ENCODE measurements at regions not wholly inside any gene's neighbourhood (a gene's known extent, or its start where the extent isn't known, plus 50 kb on each side); places are given as distances from the start of the nearest gene placed in this dataset.
"Not testable (repeated sequence)": the region's sequence is repeated elsewhere in the genome, so short reads cannot be mapped to it uniquely, and the experiment has no call there.

GRCh38 chr9:135412315-135413085 lies 67.1 kb upstream of the PPP1R26 start:
- H3K9me3 Mint-ChIP-seq; H3K4me1 Mint-ChIP-seq (ENCODE audit: low read depth); H3K27ac Mint-ChIP-seq; H3K27me3 Mint-ChIP-seq (ENCODE audit: low read depth); H3K4me3 Mint-ChIP-seq; H3K36me3 Mint-ChIP-seq (ENCODE audit: low read depth): not testable (repeated sequence)
- DNase-seq (ENCODE audit: low spot score): peak; percentile 62

- H3K27ac Mint-ChIP-seq: no peak overlapping the region
- H3K4me3 Mint-ChIP-seq: no peak overlapping the region
- no peaks in the 10 kb centered on the region for H3K36me3 Mint-ChIP-seq (ENCODE audit: low read depth)
- DNase-seq (ENCODE audit: low spot score): no peak
- H3K27me3 Mint-ChIP-seq (ENCODE audit: low read depth): no peaks in the 10 kb centered on the region
- H3K9me3 Mint-ChIP-seq: no peaks in the 10 kb centered on the region
- H3K4me1 Mint-ChIP-seq (ENCODE audit: low read depth): peaks cover 2% of the 10 kb centered on the region
Measured at GRCh38 chr9:135413086-135413375, 66.6 kb upstream of the PPP1R26 start.

- Mint-ChIP-seq H3K4me1 (ENCODE audit: low read depth) (peaks cover 2% of the 10 kb centered on the region), H3K27ac (no peak overlapping the region), H3K36me3 (ENCODE audit: low read depth) (no peaks in the 10 kb centered on the region), H3K4me3 (no peak overlapping the region), H3K27me3 (ENCODE audit: low read depth) (no peaks in the 10 kb centered on the region), H3K9me3 (no peaks in the 10 kb centered on the region)
- no peak for DNase-seq (ENCODE audit: low spot score)
Measured at GRCh38 chr9:135413461-135413860, 66.1 kb upstream of the PPP1R26 start.

GRCh38 chr9:135414293-135414692 lies 65.3 kb upstream of the PPP1R26 start:
- no peaks in the 10 kb centered on the region for H3K27me3 Mint-ChIP-seq (ENCODE audit: low read depth)
- no peak overlapping the region for H3K27ac Mint-ChIP-seq
- H3K4me3 Mint-ChIP-seq: no peak overlapping the region
- no peak for DNase-seq (ENCODE audit: low spot score)
- peaks cover 2% of the 10 kb centered on the region for H3K4me1 Mint-ChIP-seq (ENCODE audit: low read depth)
- no peaks in the 10 kb centered on the region for H3K36me3 Mint-ChIP-seq (ENCODE audit: low read depth)
- H3K9me3 Mint-ChIP-seq: no peaks in the 10 kb centered on the region

GRCh38 chr9:135415586-135415985 lies 64.0 kb upstream of the PPP1R26 start:
- H3K27me3 Mint-ChIP-seq (ENCODE audit: low read depth): no peaks in the 10 kb centered on the region
- no peak for DNase-seq (ENCODE audit: low spot score)
- no peaks in the 10 kb centered on the region for H3K36me3 Mint-ChIP-seq (ENCODE audit: low read depth)
- no peaks in the 10 kb centered on the region for H3K9me3 Mint-ChIP-seq
- no peak overlapping the region for H3K4me3 Mint-ChIP-seq
- H3K27ac Mint-ChIP-seq: no peak overlapping the region
- peaks cover 2% of the 10 kb centered on the region for H3K4me1 Mint-ChIP-seq (ENCODE audit: low read depth)

- Mint-ChIP-seq H3K27me3 (ENCODE audit: low read depth) (no peaks in the 10 kb centered on the region), H3K4me1 (ENCODE audit: low read depth) (peaks cover 2% of the 10 kb centered on the region), H3K27ac (no peak overlapping the region), H3K36me3 (ENCODE audit: low read depth) (no peaks in the 10 kb centered on the region), H3K9me3 (no peaks in the 10 kb centered on the region), H3K4me3 (no peak overlapping the region)
- no peak for DNase-seq (ENCODE audit: low spot score)
Measured at GRCh38 chr9:135416664-135417290, 62.8 kb upstream of the PPP1R26 start.

GRCh38 chr9:135418161-135418560 lies 61.4 kb upstream of the PPP1R26 start:
- Mint-ChIP-seq H3K4me3 (no peak overlapping the region), H3K36me3 (ENCODE audit: low read depth) (no peaks in the 10 kb centered on the region), H3K4me1 (ENCODE audit: low read depth) (peaks cover 2% of the 10 kb centered on the region), H3K9me3 (no peaks in the 10 kb centered on the region), H3K27ac (no peak overlapping the region), H3K27me3 (ENCODE audit: low read depth) (no peaks in the 10 kb centered on the region)
- DNase-seq (ENCODE audit: low spot score): no peak

GRCh38 chr9:135419106-135419505 lies 60.5 kb upstream of the PPP1R26 start:
- H3K27ac Mint-ChIP-seq: no peak overlapping the region
- no peak overlapping the region for H3K4me3 Mint-ChIP-seq
- no peak for DNase-seq (ENCODE audit: low spot score)
- peaks cover 5% of the 10 kb centered on the region for H3K9me3 Mint-ChIP-seq
- H3K4me1 Mint-ChIP-seq (ENCODE audit: low read depth): peaks cover 2% of the 10 kb centered on the region
- no peaks in the 10 kb centered on the region for H3K36me3 Mint-ChIP-seq (ENCODE audit: low read depth)
- no peaks in the 10 kb centered on the region for H3K27me3 Mint-ChIP-seq (ENCODE audit: low read depth)

- Mint-ChIP-seq H3K27me3 (ENCODE audit: low read depth) (no peaks in the 10 kb centered on the region), H3K9me3 (peaks cover 9% of the 10 kb centered on the region), H3K4me3 (no peak overlapping the region), H3K27ac (no peak overlapping the region), H3K36me3 (ENCODE audit: low read depth) (no peaks in the 10 kb centered on the region), H3K4me1 (ENCODE audit: low read depth) (no peaks in the 10 kb centered on the region)
- DNase-seq (ENCODE audit: low spot score): no peak
Measured at GRCh38 chr9:135422341-135422944, 57.1 kb upstream of the PPP1R26 start.

- Mint-ChIP-seq H3K4me1 (ENCODE audit: low read depth) (no peaks in the 10 kb centered on the region), H3K9me3 (peaks cover 9% of the 10 kb centered on the region), H3K27me3 (ENCODE audit: low read depth) (no peaks in the 10 kb centered on the region), H3K36me3 (ENCODE audit: low read depth) (no peaks in the 10 kb centered on the region), H3K27ac (no peak overlapping the region), H3K4me3 (no peak overlapping the region)
- DNase-seq (ENCODE audit: low spot score): no peak
Measured at GRCh38 chr9:135423725-135424124, 55.9 kb upstream of the PPP1R26 start.

Measured in T-helper 2 cell treated with Interferon-gamma antibody and Interleukin-4, amounts not matched to agents 5 μg/mL and 100 μg/mL, for 36 hours (primary cell).